Stimulated activated CD8-positive, alpha-beta memory T cell treated with anti-CD3 and anti-CD28 coated beads, Interleukin-7, amount 100 ng/mL, for 48 hours (primary cell): ENCODE measurements at regions not wholly inside any gene's neighbourhood (a gene's known extent, or its start where the extent isn't known, plus 50 kb on each side); places are given as distances from the start of the nearest gene placed in this dataset.

Experiments used
- DNase-seq, 2 donors: peaks; one replicate each; pipeline ENCODE4 v3.0.0-alpha.2; 2020; ENCODE audit warnings: low read depth in 1 of 2; ENCODE audit errors: extremely low read depth in 1 of 2

DNA sequence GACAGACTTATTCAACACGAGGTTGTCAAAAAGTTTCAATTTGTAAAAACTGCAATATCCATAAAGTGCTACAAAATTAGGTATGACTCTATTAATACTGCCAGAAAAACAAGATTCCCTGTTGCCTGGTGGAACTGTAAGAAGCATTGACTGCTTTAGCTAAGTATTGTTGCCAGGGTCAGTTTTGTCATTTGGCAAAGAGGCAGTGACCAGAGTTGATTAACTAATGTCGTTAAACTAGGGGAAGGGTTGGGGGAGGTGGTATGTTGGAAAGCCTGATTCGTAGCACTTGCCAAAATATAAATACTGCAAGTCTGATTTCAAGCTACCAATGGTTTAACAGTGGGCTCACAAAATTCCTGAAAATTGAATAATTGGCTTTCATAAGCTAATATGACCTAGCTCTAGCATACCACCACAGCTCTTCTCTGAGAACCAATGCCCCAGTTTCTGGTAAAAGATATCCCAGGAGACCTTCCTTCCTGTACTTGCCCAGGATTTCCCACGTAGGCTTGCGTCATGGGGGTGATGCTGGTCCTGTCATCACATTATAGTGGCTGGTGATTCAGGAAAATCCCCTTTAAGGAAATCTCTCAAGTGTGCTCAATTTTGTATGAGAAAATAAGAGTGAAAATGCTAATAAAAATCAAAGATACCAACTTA is 266.4 kb upstream of the TBC1D5 start:
- no peak for DNase-seq

DNA sequence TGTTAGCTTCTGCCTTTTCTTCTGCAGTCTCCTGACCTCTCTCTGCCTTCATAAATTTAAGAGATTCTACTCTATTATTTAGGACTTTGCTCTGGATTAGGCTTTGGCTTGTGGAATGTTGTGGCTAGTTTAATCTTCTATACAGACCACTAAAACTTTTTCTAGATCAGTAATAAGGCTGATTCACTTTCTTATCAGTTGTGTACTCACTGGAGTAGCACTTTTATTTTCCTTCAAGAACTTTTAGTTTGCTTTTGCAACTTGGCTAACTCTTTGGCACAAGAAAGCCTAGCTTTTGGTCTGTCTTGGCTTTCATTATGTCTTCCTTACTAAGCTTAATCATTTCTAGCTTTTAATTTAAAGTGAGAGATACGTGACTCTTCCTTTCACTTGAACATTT is 265.5 kb upstream of the TBC1D5 start:
- DNase-seq = no peak

GRCh38 chr3:17995769-17996168 is 253.3 kb upstream of the TBC1D5 start:
- no peak for DNase-seq

DNA sequence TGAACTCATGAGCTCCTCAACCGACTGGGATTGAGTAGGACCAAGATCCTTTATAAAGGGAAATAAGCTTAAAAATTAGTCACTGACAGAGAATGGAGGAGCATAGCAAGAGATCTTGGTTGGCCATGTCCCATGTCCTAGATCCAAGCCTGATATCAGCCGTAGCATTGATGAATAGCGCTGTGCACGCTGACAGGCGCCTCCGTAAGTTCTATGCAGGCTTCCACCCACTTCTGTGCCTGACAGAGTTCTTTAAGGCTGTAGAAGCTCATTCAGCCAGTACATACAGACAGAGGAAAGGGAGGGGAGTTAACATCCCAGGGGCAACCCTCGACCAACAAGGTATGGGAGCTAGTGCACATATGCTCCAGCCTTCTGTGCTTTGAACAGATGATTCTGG is 251.7 kb upstream of the TBC1D5 start:
- DNase-seq = no peak

- no peak for DNase-seq
These were observed 248.0 kb upstream of the TBC1D5 start for GRCh38 chr3:17990390-17990789.

GRCh38 chr3:17986348-17986816 is 244.0 kb upstream of the TBC1D5 start:
- DNase-seq = no peak

DNA sequence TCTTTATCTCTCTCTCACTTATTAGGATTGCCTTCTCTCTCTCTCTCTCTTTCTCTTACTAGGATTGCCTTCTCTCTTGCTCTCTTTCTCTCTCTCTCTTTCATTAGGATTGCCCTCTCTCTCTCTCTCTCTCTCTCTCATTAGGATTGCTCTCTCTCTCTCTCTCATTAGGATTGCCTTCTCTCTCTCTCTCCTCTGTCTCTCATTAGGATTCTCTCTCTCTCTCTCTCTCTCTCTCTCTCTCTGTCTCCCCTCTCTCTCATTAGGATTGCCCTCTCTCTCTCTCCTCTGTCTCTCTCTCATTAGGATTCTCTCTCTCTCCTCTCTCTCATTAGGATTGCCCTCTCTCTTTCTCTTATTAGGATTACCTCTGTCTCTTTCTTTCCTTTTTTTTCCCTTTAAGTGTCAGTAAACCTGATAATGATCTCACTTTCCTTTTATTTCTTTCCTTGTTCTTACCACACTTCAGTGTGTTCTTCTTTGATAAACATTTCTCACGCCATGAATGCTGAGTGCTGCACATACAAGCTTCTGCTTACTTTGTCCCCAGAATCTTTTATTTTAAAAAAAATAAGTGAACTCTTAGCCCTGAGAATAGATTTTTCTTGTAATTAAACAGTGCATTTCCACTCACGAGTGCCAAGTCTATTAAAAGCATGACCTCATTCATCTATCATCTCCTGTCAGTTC is 243.4 kb upstream of the TBC1D5 start:
- no peak for DNase-seq

- no peak for DNase-seq
These were observed 240.7 kb upstream of the TBC1D5 start for GRCh38 chr3:17983106-17983505.

GRCh38 chr3:17982211-17982880 is 239.9 kb upstream of the TBC1D5 start:
- no peak for DNase-seq

- no peak for DNase-seq
These were observed 238.4 kb upstream of the TBC1D5 start for GRCh38 chr3:17980863-17981262.

- DNase-seq = no peak
These were observed 237.5 kb upstream of the TBC1D5 start for GRCh38 chr3:17979911-17980310.

DNA sequence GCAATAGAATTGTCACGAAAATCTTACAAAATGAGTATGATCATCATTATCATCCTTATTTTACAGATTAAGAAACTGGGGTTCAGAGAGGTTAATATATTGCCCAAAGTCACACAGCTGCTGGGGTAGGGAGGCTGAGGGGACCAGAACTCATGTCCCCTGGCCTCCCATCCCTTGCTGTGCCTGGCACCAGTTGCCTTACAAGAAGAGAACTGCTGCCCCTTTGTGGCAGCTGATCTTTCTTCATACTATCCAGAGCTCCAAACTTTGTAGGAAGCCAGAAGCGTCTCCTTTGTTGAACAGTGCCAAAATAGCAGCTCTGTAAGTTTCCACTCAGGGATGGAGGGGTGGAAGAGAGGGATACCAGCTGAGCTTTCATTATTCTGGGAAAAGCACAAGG is 236.8 kb upstream of the TBC1D5 start:
- no peak for DNase-seq

DNA sequence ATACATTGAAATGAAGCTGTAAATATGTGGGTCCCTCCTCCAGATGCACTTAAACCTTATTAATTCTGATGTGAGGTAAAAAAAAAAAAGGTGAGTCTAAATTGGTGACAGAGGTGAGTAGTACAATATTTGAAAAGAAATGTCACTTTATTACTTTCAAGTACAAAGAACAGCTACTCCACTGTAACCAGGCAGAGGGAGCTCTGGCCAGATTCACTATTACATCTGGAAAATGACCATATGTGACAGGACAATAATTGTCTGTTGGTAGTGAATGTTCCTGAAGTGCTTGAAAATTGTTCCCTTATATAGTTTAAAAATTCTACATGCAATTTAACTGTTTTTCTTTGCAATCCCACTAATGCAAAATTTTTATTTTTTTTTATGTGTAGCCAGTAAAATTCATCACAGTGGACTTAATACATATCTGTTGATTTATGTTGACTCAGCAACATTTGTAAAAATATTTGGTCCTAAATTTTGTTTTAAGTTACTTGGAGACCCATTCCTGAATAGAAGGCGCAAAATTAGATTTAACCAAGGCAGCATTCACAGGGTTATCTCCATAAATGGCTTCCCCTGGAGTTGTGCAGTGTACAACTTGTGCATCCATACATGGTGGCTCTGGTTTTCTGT is 231.9 kb upstream of the TBC1D5 start:
- no peak for DNase-seq

DNA sequence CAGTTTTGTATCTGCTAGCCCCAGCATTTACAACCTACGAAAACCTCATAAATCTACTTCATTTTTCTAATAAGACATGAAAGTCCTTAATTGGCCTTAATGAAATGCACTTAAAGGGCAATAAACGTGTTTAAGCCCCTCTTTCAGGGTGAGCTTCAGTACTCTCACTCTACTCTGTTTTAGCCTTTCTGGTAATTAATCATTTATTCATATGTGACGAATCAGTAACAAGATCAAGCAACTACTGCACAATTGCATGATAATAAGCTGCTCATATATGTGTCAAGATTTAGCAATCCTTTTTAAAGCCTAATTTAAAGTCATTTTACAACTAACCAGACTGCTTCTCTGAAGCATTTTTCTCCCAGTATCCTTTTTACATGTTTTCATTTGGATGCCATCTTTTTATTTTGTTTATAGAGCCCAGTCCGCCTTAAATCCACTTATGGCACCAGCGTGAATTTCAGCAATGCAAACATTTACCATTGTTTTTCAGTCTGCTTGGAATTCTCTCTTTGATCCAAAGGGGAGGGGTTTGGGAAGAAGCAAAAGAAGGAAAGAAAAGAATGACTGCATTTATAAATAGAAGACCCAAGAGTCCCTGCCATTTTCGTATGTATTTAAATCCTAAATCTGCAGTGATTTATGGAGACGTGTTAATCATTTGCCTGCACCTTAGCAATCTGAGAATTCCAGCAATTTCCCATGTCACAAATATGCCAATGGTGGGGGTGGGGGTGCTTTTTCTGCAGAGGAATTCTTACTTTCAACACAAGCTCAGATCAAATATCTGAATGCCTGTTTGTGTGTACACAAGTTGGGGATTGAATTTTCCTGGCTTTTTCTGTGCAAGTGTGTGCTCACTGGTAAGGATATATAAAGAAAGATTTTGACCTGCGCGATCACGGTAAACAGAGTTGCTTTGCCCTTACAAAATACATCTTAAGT is 230.8 kb upstream of the TBC1D5 start:
- no peak for DNase-seq

GRCh38 chr3:17972476-17972875 is 230.0 kb upstream of the TBC1D5 start:
- no peak for DNase-seq

DNA sequence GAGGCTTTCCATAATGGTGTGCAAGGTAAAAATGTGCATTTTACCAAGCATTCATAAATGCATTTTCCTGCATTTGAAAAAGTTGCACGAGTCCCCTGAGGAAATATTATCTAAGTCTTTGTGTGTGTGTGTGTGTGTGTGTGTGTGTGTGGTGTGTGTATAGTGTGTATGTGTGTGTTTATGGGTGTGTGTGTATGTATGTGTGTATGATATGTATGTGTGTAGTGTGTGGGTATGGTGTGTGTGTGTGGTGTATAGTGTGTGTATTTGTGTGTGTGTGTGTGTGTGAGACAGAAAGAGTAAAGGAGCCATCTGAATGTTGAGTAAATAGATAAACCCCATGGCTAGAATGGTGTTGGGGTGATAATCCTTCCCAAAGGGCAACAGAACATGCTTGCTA is 229.6 kb upstream of the TBC1D5 start:
- no peak for DNase-seq

DNA sequence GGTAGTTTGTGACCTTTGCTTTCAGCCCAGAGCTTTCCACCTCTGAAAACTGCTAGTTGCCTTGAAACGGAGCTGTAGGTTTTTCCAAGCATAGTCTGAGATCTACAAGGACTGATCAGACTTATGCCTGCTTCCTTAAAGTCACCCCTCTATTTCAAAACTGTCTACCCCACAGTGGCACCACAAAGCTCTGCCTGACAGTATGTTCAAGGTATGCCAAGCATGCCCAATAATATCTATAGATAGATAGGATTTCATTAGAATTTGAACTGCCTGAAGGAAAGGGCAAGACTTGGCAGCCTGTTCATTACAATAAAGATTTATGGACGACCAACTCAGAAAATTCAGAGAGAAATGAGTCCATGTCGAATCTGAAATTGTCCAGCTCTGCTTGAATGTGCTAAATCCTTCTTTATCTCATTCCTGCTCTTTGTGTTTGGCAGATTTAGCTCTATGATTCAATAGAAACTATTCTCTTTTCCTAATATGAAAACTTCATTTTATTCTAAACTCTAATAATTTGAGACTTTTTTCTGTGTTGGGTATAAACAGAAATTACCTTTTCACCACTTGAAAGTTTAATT is 227.6 kb upstream of the TBC1D5 start:
- DNase-seq = no peak

- no peak for DNase-seq
These were observed 226.8 kb upstream of the TBC1D5 start for GRCh38 chr3:17969244-17969643.

DNA sequence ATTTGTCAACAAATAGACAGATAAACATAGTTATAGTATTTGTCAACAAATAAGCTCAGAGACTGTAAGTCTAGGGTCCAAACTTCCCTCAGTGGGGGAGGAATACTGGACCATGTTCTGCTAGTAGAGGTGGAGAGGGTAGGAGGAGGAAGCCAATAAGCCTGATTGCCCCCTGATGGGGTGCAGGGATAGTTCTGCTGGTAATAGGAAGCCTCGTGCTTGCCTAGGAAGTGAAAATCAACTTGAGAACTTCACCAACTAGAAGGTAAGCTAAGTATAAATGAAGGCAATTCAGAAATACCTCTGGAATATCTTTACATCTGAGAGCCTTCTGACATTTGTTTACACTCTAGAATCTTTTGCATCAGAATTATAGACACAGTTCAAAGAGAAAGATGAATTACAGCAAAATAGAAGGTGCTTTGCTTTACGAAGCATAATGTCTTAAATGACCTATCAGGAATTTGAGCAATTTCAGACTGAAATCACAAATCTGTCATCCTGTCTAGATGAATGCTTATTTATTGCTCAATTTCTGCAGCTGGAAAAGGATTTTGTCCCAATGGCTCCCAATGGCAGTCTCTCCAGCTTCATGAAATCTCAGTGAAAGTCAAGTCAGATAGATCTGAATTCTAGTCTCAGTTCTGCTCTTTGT is 225.6 kb upstream of the TBC1D5 start:
- no peak for DNase-seq

GRCh38 chr3:17967111-17967510 is 224.7 kb upstream of the TBC1D5 start:
- no peak for DNase-seq
